Cardiac fibroblast (primary cell): ENCODE measurements at regions not wholly inside any gene's neighbourhood (a gene's known extent, or its start where the extent isn't known, plus 50 kb on each side); places are given as distances from the start of the nearest gene placed in this dataset.

Experiments used
- DNase-seq, 2 donors: peaks; one replicate each; pipeline versions ENCODE4 v3.0.0 to v3.0.0-alpha.2; 2010; ENCODE audit warnings: low read depth in 2 of 2
- H3K4me3 ChIP-seq, 2 donors: replicated peaks in 1 of 2; 1 replicate in 1 of 2; 2 replicates in 1 of 2; pipeline ENCODE4 v1.5.1; 2011; ENCODE audit warnings: low read depth in 2 of 2, low read length in 2 of 2, mild to moderate bottlenecking in 2 of 2, moderate library complexity in 1 of 2
- CTCF ChIP-seq: IDR thresholded peaks from one replicate; pipeline ENCODE4 v1.5.1; 2011; ENCODE audit warnings: low read depth, mild to moderate bottlenecking, low read length, inconsistent platforms

- H3K4me3 ChIP-seq, result no peak overlapping the region
- DNase-seq, result no peak
- no peak for TF ChIP-seq CTCF
Observed at GRCh38 chr14:104376202-104377140, 203.1 kb upstream of the C14orf180 start.

GRCh38 chr14:104377256-104377655, 202.3 kb upstream of the C14orf180 start:
- no peak for DNase-seq
- H3K4me3 ChIP-seq, result no peak overlapping the region
- TF ChIP-seq CTCF, result no peak

- TF ChIP-seq CTCF, result no peak
- DNase-seq, result no peak
Observed at GRCh38 chr14:104378698-104379113, 200.9 kb upstream of the C14orf180 start.

GRCh38 chr14:104382361-104383087, 197.0 kb upstream of the C14orf180 start:
- no peak overlapping the region for H3K4me3 ChIP-seq
- no peak for DNase-seq
- no peak for TF ChIP-seq CTCF

More at GRCh38 chr14:104378698-104379113, 200.9 kb upstream of the C14orf180 start:
- no peak overlapping the region for H3K4me3 ChIP-seq

GRCh38 chr14:104383088-104383995, 196.2 kb upstream of the C14orf180 start:
- no peak overlapping the region for H3K4me3 ChIP-seq
- DNase-seq, result no peak
- TF ChIP-seq CTCF, result no peak

- H3K4me3 ChIP-seq, result no peak overlapping the region
- no peak for DNase-seq
- no peak for TF ChIP-seq CTCF
Observed at GRCh38 chr14:104383996-104384775, 195.4 kb upstream of the C14orf180 start.
